PFSK-1 (cell line): ENCODE measurements at regions not wholly inside any gene's neighbourhood (a gene's known extent, or its start where the extent isn't known, plus 50 kb on each side); places are given as distances from the start of the nearest gene placed in this dataset.

ENCODE experiments used
- POLR2AphosphoS5 ChIP-seq: IDR thresholded peaks from 2 replicates; pipeline ENCODE4 v1.6.1; 2012; ENCODE audit warnings: low read depth, mild to moderate bottlenecking, control low read depth, low read length, moderate library complexity
- TAF1 ChIP-seq: IDR thresholded peaks from 2 replicates; pipeline ENCODE4 v1.6.1; 2012; ENCODE audit warnings: low read length, control low read depth, borderline replicate concordance; ENCODE audit not compliant: insufficient read depth

DNA sequence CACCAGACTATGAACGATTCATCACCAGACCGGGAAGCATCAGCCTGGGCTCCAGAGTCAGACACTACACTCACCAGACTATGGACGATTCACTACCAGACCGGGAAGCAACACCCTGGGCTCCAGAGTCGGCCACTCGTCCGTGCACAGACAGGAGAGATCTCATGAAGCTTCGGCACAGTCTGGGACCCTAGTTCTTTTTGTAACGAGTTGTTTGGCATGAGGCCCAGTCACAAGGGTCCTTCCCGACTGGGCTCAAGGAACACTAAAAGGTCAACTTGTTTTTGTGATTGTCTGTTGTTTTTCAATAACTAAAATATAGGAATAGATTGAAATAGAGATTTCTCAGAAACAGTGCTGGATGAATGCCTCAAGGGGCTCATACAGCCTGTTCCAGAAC is 1141.6 kb upstream of the MIR17HG start:
- TF ChIP-seq POLR2AphosphoS5 (no peak), TAF1 (no peak)
